DND-41 (cell line): ENCODE measurements at regions not wholly inside any gene's neighbourhood (a gene's known extent, or its start where the extent isn't known, plus 50 kb on each side); places are given as distances from the start of the nearest gene placed in this dataset.

Source experiments
- CTCF ChIP-seq: IDR thresholded peaks from 2 replicates; pipeline ENCODE4 v1.5.1; 2012; ENCODE audit warnings: borderline replicate concordance, low read length, moderate library complexity, mild to moderate bottlenecking; ENCODE audit not compliant: poor library complexity, severe bottlenecking; ENCODE audit errors: extremely low read depth
- EZH2 ChIP-seq: IDR thresholded peaks from 3 replicates; pipeline ENCODE4 v1.6.1; 2012; ENCODE audit warnings: borderline replicate concordance, low read depth, mild to moderate bottlenecking, moderate library complexity, low read length, inconsistent platforms; ENCODE audit not compliant: severe bottlenecking

GRCh38 chr10:124259139-124259825 is 159.4 kb downstream of the OAT start:
- TF ChIP-seq CTCF (peak; percentile 71), EZH2 (no peak)
